OCI-LY7 (cell line): ENCODE measurements at regions not wholly inside any gene's neighbourhood (a gene's known extent, or its start where the extent isn't known, plus 50 kb on each side); places are given as distances from the start of the nearest gene placed in this dataset.

Experiments used
- CTCF ChIP-seq: fragments of 200-600 bp; sonication (generic); conservative IDR thresholded peaks from 2 replicates; pipeline ENCODE4 v1.5.1; 2014; ENCODE audit warnings: mild to moderate bottlenecking, antibody characterized with exemption, low read length, moderate library complexity, mixed read lengths
- EZH2phosphoT487 ChIP-seq: fragments of 200-600 bp; sonication (generic); IDR thresholded peaks from 2 replicates; pipeline ENCODE4 v1.6.1; 2018; ENCODE audit warnings: low read depth, borderline replicate concordance, mild to moderate bottlenecking, mixed run types, antibody characterized with exemption, low read length, moderate library complexity, mixed read lengths

GRCh38 chr7:19958309-19958896 lies 185.0 kb upstream of the TMEM196 start:
- TF ChIP-seq CTCF (no peak), EZH2phosphoT487 (no peak)
